Chondrocyte (in vitro differentiated cells): ENCODE measurements at regions not wholly inside any gene's neighbourhood (a gene's known extent, or its start where the extent isn't known, plus 50 kb on each side); places are given as distances from the start of the nearest gene placed in this dataset.
"Not testable (repeated sequence)": the region's sequence is repeated elsewhere in the genome, so short reads cannot be mapped to it uniquely, and the experiment has no call there.

Source experiments
- DNase-seq: peaks from one replicate; pipeline ENCODE4 v3.0.0; 2021; ENCODE audit warnings: mixed read lengths, low spot score
- H3K27ac Mint-ChIP-seq: one replicate; pipeline ENCODE4 v1.8.0; 2021; ENCODE audit warnings: mild to moderate bottlenecking, moderate library complexity, mixed read lengths; ENCODE audit not compliant: unreplicated experiment
- H3K27me3 Mint-ChIP-seq: 2 replicates; pipeline ENCODE4 v1.8.0; 2021; ENCODE audit warnings: low read depth, mixed read lengths
- H3K36me3 Mint-ChIP-seq: 2 replicates; pipeline ENCODE4 v1.8.0; 2021; ENCODE audit warnings: low read depth, mixed read lengths
- H3K4me1 Mint-ChIP-seq: 2 replicates; pipeline ENCODE4 v1.8.0; 2021; ENCODE audit warnings: low read depth, mild to moderate bottlenecking, mixed read lengths
- H3K4me3 Mint-ChIP-seq: one replicate; pipeline ENCODE4 v1.8.0; 2021; ENCODE audit warnings: mild to moderate bottlenecking, moderate library complexity, mixed read lengths; ENCODE audit not compliant: unreplicated experiment
- H3K9me3 Mint-ChIP-seq: 2 replicates; pipeline ENCODE4 v1.8.0; 2021; ENCODE audit warnings: low read depth, mixed read lengths
- TF ChIP-seq, protein P1 (sequence below): fragments of 200-600 bp; sonication (generic); IDR thresholded peaks from 2 replicates; pipeline ENCODE4 v1.5.0; 2021; ENCODE audit warnings: antibody characterized with exemption, mild to moderate bottlenecking, moderate library complexity

DNA sequence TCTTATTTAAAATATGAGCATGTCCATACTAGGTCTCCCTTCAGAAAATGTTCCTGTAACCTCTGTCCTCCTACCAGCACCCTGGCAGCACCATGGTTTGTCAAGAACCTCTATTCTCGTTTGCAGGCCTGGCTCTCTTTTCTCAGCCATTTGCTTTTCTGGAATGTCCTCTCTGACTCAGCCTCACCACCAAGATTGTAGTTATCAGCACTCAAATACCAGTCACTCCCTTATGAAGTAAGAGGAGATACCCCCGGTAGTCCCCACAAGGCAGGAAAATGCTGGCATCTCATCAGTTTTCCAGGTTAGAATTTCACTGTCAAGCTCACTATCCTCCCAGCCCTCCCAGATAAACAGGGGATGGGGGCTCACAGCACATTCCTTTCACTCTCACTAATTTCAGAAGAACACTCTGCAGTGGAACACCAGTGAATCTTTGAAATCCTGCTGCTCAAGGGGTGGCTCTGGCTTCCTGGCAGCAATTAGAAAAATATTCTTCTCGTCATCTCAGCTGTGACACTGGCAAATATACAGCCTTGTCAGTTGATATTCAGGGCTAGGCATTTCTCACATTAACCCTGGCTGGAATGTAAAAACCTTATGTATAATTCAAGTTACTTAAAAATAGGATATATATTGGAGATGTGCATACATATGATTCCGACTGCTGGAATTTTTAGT is 129.2 kb downstream of the TBX18 start:
- Mint-ChIP-seq H3K4me3 (no peak overlapping the region), H3K36me3 (no peaks in the 10 kb centered on the region), H3K27ac (peak overlapping the region; percentile 76), H3K9me3 (peaks cover 4% of the 10 kb centered on the region), H3K4me1 (peaks cover 31% of the 10 kb centered on the region), H3K27me3 (no peaks in the 10 kb centered on the region)
- DNase-seq = no peak
- TF ChIP-seq, protein P1, sequence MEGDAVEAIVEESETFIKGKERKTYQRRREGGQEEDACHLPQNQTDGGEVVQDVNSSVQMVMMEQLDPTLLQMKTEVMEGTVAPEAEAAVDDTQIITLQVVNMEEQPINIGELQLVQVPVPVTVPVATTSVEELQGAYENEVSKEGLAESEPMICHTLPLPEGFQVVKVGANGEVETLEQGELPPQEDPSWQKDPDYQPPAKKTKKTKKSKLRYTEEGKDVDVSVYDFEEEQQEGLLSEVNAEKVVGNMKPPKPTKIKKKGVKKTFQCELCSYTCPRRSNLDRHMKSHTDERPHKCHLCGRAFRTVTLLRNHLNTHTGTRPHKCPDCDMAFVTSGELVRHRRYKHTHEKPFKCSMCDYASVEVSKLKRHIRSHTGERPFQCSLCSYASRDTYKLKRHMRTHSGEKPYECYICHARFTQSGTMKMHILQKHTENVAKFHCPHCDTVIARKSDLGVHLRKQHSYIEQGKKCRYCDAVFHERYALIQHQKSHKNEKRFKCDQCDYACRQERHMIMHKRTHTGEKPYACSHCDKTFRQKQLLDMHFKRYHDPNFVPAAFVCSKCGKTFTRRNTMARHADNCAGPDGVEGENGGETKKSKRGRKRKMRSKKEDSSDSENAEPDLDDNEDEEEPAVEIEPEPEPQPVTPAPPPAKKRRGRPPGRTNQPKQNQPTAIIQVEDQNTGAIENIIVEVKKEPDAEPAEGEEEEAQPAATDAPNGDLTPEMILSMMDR = no peak

DNA sequence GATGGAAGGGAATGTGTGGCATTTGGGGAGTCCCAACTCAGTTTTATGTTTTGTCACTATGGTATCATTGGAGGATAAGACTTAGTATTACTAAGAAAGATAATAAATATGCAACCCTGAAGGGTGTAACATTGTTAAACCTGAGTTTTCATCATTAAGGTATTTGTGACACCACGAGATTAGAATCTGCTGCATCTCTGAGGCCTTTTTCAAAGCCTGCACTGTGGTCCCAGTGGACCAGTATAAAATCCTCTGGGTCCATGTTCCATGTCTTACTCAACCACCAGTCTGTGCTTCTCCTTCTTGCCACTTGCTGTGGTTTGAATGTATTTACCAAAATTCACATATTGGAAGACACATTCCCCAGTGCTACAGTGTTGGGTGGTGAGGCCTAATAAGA is 130.6 kb downstream of the TBX18 start:
- Mint-ChIP-seq H3K4me3 (no peak overlapping the region), H3K27ac (no peak overlapping the region), H3K27me3 (no peaks in the 10 kb centered on the region), H3K4me1 (peaks cover 22% of the 10 kb centered on the region), H3K9me3 (peaks cover 4% of the 10 kb centered on the region), H3K36me3 (no peaks in the 10 kb centered on the region)
- no peak for DNase-seq
- TF ChIP-seq, protein P1 = no peak

DNA sequence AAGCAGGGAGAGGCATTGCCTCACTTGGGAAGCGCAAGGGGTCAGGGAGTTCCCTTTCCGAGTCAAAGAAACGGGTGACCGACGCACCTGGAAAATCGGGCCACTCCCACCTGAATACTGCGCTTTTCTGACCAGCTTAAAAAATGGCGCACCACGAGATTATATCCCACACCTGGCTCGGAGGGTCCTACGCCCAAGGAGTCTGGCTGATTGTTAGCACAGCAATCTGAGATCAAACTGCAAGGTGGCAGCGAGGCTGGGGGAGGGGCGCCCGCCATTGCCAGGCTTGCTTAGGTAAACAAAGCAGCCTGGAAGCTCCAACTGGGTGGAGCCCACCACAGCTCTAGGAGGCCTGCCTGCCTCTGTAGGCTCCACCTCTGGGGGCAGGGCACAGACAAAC is 137.9 kb downstream of the TBX18 start:
- H3K27ac Mint-ChIP-seq, DNase-seq, H3K4me3 Mint-ChIP-seq, H3K36me3 Mint-ChIP-seq, H3K27me3 Mint-ChIP-seq: not testable (repeated sequence)
- Mint-ChIP-seq H3K4me1 (peaks cover 21% of the 10 kb centered on the region), H3K9me3 (peaks cover 14% of the 10 kb centered on the region)

DNA sequence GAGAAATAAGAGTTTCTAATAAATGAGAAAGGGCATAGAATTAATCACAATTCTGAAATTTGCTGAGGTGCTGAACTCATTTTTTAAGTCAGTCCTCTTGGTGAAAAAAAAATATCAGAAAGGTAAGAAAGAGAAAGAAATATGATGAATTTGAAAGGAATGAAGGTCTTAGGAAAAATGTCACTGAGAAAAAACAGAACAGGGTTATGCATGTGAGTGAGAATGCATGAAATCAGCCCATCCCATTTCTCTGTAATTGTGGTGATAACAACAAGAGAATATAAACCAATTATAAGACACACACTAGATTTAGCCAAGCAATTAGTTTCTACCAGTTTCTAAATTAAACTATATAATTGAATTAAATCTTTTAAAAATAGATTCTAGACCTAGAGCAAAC is 138.9 kb downstream of the TBX18 start:
- peaks cover 7% of the 10 kb centered on the region for H3K36me3 Mint-ChIP-seq
- TF ChIP-seq, protein P1 = no peak
- H3K27me3 Mint-ChIP-seq = no peaks in the 10 kb centered on the region
- DNase-seq = no peak
- H3K9me3 Mint-ChIP-seq = peaks cover 19% of the 10 kb centered on the region
- H3K27ac Mint-ChIP-seq = no peak overlapping the region
- no peak overlapping the region for H3K4me3 Mint-ChIP-seq
- H3K4me1 Mint-ChIP-seq = peaks cover 21% of the 10 kb centered on the region

DNA sequence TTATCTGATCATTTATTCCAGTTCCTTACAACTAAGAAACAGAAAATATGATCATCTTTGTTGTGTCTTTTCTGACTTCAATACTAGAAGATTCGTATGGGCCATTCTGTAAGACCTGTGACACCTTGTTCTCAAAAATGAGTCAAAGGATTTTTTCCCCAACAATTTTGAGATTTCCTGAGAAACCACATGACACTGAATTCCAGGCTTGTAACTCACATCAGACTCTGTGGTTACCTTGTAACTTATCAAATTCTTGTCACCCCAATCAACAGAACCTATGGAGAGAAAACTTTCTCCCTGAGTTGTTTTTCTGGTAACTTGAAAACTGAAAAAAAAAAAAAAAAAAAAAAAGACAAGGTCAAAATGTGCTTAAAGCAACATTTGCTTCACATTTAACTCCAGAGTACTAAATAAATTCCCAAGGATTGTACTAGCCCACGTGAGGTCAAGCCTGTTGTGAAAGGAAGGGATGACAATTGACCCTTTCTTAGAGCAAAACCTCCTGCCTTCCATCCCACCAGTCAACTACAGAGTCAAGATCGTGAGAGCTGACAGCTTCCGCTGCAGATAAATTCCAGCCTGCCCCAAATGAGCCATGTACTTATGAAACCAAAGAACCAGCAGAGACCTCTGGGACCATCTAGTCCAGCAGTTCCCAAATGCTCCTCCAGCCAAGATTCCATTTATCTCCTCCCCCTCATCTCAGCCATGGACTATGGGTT is 140.3 kb downstream of the TBX18 start:
- peaks cover 7% of the 10 kb centered on the region for H3K36me3 Mint-ChIP-seq
- H3K27ac Mint-ChIP-seq = peak overlapping the region; percentile 67
- peaks cover 21% of the 10 kb centered on the region for H3K4me1 Mint-ChIP-seq
- TF ChIP-seq, protein P1 = no peak
- H3K27me3 Mint-ChIP-seq = no peaks in the 10 kb centered on the region
- peaks cover 23% of the 10 kb centered on the region for H3K9me3 Mint-ChIP-seq
- DNase-seq = no peak
- no peak overlapping the region for H3K4me3 Mint-ChIP-seq

DNA sequence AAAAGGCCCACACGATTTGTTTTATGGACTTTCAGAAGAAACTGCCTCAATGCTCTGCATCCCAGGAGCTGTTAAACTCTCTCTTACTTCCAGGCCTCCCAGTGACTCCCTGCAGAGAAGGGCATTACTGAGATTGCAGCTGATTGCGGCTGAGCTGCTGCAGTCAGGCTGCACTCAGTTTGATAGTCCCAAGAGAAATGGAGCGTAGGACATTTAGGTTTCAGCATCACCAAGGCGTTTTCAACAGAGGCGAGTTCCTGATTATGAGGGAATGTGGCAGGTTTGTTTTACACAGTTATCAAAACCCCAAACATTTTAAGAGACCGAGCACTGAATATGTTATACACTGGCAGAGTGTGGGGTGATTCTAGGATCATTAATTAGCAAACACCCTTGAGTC is 145.6 kb downstream of the TBX18 start:
- TF ChIP-seq, protein P1 = no peak
- no peak for DNase-seq
- Mint-ChIP-seq H3K4me3 (no peak overlapping the region), H3K27me3 (no peaks in the 10 kb centered on the region), H3K4me1 (peaks cover 17% of the 10 kb centered on the region), H3K36me3 (peaks cover 5% of the 10 kb centered on the region), H3K27ac (peak overlapping the region; percentile 94), H3K9me3 (peaks cover 19% of the 10 kb centered on the region)
